Pancreas (tissue), 10 donors: ENCODE measurements at regions not wholly inside any gene's neighbourhood (a gene's known extent, or its start where the extent isn't known, plus 50 kb on each side); places are given as distances from the start of the nearest gene placed in this dataset.
"Not testable (repeated sequence)": the region's sequence is repeated elsewhere in the genome, so short reads cannot be mapped to it uniquely, and the experiment has no call there.

Experiments
- ATAC-seq, 4 donors: fragments of 200-7000 bp; cut with Tn5 transposase; one replicate each; pipeline versions ENCODE4 v1.8.0 to v1.9.1; 2020; ENCODE audit warnings: mild to moderate bottlenecking in 4 of 4, moderate library complexity in 4 of 4
- DNase-seq, 6 donors: peaks; one replicate each; pipeline ENCODE4 v3.0.0-alpha.2; 2020
- FAIRE-seq: peaks from 2 replicates; lab custom pipeline; 2012; peaks lifted over from hg19 to GRCh38; lab: Jason Lieb, UNC
- H3K27ac ChIP-seq, 4 donors: fragments of 200-600 bp; sonication (generic); 1 replicate in 3 of 4; 2 replicates in 1 of 4; pipeline versions ENCODE4 v1.5.0 to v1.8.0; 2020
- H3K27me3 ChIP-seq, 4 donors: fragments of 200-600 bp; one replicate each; pipeline ENCODE4 v1.8.0; 2021
- H3K36me3 ChIP-seq, 3 donors: fragments of 200-600 bp; sonication (generic) in 1 of 3; one replicate each; pipeline versions ENCODE4 v1.5.0 to v1.8.0; 2020 to 2021
- H3K4me1 ChIP-seq, 3 donors: fragments of 200-600 bp; one replicate each; pipeline ENCODE4 v1.8.0; 2021
- H3K4me3 ChIP-seq, 4 donors: fragments of 200-600 bp; sonication (generic) in 2 of 4; one replicate each; pipeline versions ENCODE4 v1.5.0 to v1.8.0; 2020 to 2021
- H3K9me3 ChIP-seq, 4 donors: fragments of 200-600 bp; one replicate each; pipeline ENCODE4 v1.8.0; 2021
- WGBS, 2 donors: extraction: QIAGEN DNeasy Blood & Tissue Kit; methylation state at CpG; one replicate each; pipeline ENCODE4 v1.1.7; 2013; 5-methylcytosine and 5-hydroxymethylcytosine counted together
- intact Hi-C, 3 donors: fragments of 100-400 bp; cut with DNase I; formaldehyde crosslinking; loops; one replicate each; pipeline versions ENCODE4 v1.11.1 to v1.14.2; 2022
- TF ChIP-seq, protein P1 (sequence below), 4 donors: fragments of 200-600 bp; sonication (generic) in 3 of 4; IDR thresholded peaks; one replicate each; pipeline versions ENCODE4 v1.5.0 to v1.8.0; 2021; ENCODE audit warnings: antibody characterized with exemption in 4 of 4
- donor health status: healthy with polysubstance abuse.
- donor health status: DM: no; HTN: no; CAD: no; lungs with moderate emphysema.
- donor health status: DM: no; HTN: no; CAD: no.
- donor health status: control.
- donor health status: control.
- donor health status: Bipolar disorder and iron deficiency.
- donor health status: DM: yes; HTN: yes; CAD: no.
- donor health status: DM: no; HTN: no; CAD: no.
- donor health status: DM: no; HTN: no; CAD: no.
- donor health status: DM: yes; HTN: yes; CAD: no.

GRCh38 chr5:145443366-145443765 is 391.8 kb downstream of the PRELID2 start:
- ATAC-seq (no peak), DNase-seq (no peak), FAIRE-seq (no peak)
- Histone ChIP-seq H3K4me1 (no peaks in the 10 kb centered on the region), H3K4me3 (no peak overlapping the region), H3K9me3 (no peaks in the 10 kb centered on the region), H3K27ac (no peak overlapping the region), H3K36me3 (no peaks in the 10 kb centered on the region), H3K27me3 (no peaks in the 10 kb centered on the region)
- 85 to 88% methylated on average over 2 of the region's 2 CpGs for WGBS, 2 donors
- intact Hi-C loops = no loop called here
- TF ChIP-seq, protein P1, sequence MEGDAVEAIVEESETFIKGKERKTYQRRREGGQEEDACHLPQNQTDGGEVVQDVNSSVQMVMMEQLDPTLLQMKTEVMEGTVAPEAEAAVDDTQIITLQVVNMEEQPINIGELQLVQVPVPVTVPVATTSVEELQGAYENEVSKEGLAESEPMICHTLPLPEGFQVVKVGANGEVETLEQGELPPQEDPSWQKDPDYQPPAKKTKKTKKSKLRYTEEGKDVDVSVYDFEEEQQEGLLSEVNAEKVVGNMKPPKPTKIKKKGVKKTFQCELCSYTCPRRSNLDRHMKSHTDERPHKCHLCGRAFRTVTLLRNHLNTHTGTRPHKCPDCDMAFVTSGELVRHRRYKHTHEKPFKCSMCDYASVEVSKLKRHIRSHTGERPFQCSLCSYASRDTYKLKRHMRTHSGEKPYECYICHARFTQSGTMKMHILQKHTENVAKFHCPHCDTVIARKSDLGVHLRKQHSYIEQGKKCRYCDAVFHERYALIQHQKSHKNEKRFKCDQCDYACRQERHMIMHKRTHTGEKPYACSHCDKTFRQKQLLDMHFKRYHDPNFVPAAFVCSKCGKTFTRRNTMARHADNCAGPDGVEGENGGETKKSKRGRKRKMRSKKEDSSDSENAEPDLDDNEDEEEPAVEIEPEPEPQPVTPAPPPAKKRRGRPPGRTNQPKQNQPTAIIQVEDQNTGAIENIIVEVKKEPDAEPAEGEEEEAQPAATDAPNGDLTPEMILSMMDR (IDR thresholded peaks at IDR 0.05) = no peak

- ATAC-seq, H3K4me1 ChIP-seq, H3K27ac ChIP-seq, H3K36me3 ChIP-seq, DNase-seq, H3K27me3 ChIP-seq, H3K9me3 ChIP-seq, H3K4me3 ChIP-seq, intact Hi-C loops, FAIRE-seq: not testable (repeated sequence)
- WGBS, 2 donors = 73 to 76% methylated on average over 6 of the region's 6 CpGs
Measured at GRCh38 chr5:145442661-145443060, 392.5 kb downstream of the PRELID2 start.

DNA sequence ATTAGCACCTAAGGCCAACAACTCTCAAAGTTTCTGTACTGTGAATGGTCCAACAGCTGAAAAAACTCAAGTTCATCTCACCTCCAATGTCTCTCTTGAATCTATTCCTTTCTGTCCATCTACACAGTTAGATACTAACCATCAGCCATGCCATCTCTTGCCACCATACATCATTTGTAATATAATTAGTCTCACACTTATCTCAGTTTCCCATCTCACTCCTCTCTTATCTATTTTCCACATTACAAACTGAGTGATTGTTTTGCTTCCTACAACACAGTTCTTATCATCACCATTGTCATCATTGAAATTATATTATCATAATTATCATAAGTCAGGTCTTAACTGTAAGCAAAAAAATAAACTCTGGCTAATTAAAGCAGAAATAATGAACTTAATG is 393.9 kb downstream of the PRELID2 start:
- H3K27ac ChIP-seq = no peak overlapping the region
- no peak for FAIRE-seq
- no peak for ATAC-seq

DNA sequence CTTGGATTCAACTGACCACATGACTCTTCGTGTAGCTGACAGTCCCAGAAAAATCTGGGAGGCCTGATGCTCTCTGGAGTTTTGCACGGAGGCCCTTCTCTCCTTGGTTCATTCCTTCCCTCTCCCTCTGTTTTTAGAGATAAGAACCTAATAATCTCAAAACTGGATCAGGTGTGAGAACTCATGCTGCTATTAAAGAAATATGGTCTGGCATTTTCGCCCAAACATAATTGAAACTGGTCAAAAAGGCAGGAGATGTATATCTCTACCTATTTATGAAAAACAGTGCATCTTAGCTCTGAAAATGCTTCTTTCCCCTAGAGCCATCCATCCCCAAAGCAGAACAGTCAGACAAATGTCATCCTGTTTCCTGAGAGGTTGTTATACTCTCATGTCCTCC is 397.5 kb downstream of the PRELID2 start:
- intact Hi-C loops = no loop called here

More for the DNA sequence above, 393.9 kb downstream of the PRELID2 start:
- H3K27me3 ChIP-seq = no peaks in the 10 kb centered on the region
- H3K4me1 ChIP-seq = no peaks in the 10 kb centered on the region
- no peak for DNase-seq
- TF ChIP-seq, protein P1 (IDR thresholded peaks at IDR 0.05) = no peak
- no peaks in the 10 kb centered on the region for H3K36me3 ChIP-seq
- intact Hi-C loops = no loop called here
- no peak overlapping the region for H3K4me3 ChIP-seq
- H3K9me3 ChIP-seq = no peaks in the 10 kb centered on the region

DNA sequence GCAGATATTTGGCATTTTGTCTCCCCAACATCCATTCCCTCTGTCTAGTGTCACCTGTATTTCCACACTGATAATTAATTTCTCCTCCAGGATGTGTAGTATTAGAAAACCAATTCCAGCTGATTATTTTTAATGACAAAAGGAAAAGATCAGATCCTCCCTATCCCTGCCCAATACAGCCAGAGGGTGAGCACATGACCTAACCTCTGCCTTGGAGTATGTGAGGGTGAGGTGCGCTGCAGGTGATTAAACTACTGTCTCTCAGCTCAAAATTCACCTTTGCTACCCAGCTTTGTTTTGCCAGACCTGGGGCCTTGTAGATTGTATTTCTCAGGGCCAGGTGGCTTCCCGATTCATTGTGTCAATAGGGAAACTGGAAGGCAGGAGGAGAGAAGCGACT is 402.1 kb downstream of the PRELID2 start:
- no peak for FAIRE-seq
- TF ChIP-seq, protein P1 (IDR thresholded peaks at IDR 0.05) = no peak
- no peaks in the 10 kb centered on the region for H3K36me3 ChIP-seq
- DNase-seq = no peak
- no peak overlapping the region for H3K4me3 ChIP-seq
- H3K27me3 ChIP-seq = no peaks in the 10 kb centered on the region
- intact Hi-C loops = no loop called here
- H3K9me3 ChIP-seq = no peaks in the 10 kb centered on the region
- no peak overlapping the region for H3K27ac ChIP-seq
- no peaks in the 10 kb centered on the region for H3K4me1 ChIP-seq
- ATAC-seq = no peak
- WGBS, 2 donors = 89 to 93% methylated on average over 3 of the region's 3 CpGs

More for the DNA sequence above, 397.5 kb downstream of the PRELID2 start:
- FAIRE-seq (no peak), DNase-seq (no peak), ATAC-seq (no peak)
- no peaks in the 10 kb centered on the region for H3K27me3 ChIP-seq
- no peak overlapping the region for H3K4me3 ChIP-seq
- TF ChIP-seq, protein P1 (IDR thresholded peaks at IDR 0.05) = no peak
- 79 to 84% methylated on average over 3 of the region's 3 CpGs for WGBS, 2 donors
- no peaks in the 10 kb centered on the region for H3K4me1 ChIP-seq
- no peak overlapping the region for H3K27ac ChIP-seq
- no peaks in the 10 kb centered on the region for H3K9me3 ChIP-seq
- no peaks in the 10 kb centered on the region for H3K36me3 ChIP-seq
